ENCODE measurements at regions not wholly inside any gene's neighbourhood (a gene's known extent, or its start where the extent isn't known, plus 50 kb on each side); places are given as distances from the start of the nearest gene placed in this dataset.
"Not testable (repeated sequence)": the region's sequence is repeated elsewhere in the genome, so short reads cannot be mapped to it uniquely, and the experiment has no call there.

DNA sequence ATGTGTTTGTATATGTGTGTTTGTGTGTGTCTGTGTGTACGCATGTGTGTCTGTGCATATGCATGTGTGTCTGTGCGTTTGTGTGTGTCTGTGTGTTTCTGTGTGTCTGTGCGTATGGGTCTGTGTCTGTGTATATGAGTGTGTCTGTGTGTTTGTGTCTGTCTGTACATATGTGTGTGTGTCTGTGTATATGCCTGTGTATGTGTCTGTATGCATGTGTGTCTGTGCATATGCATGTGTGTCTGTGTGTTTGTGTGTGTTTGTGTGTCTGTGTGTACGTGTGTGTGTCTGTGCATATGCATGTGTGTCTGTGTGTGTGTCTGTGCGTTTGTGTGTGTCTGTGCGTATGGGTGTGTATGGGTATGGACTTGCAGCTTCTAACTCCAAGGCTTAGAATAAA, 174.0 kb upstream of the NOX3 start:
- H3K27ac Mint-ChIP-seq = no peak overlapping the region
- peaks cover 2% of the 10 kb centered on the region for H3K36me3 Mint-ChIP-seq
- peaks cover 3% of the 10 kb centered on the region for H3K27me3 Mint-ChIP-seq
- H3K4me1 Mint-ChIP-seq (ENCODE audit: low read depth) = no peaks in the 10 kb centered on the region
- H3K9me3 Mint-ChIP-seq (ENCODE audit: low read depth) = no peaks in the 10 kb centered on the region
- no peak overlapping the region for H3K4me3 Mint-ChIP-seq

DNA sequence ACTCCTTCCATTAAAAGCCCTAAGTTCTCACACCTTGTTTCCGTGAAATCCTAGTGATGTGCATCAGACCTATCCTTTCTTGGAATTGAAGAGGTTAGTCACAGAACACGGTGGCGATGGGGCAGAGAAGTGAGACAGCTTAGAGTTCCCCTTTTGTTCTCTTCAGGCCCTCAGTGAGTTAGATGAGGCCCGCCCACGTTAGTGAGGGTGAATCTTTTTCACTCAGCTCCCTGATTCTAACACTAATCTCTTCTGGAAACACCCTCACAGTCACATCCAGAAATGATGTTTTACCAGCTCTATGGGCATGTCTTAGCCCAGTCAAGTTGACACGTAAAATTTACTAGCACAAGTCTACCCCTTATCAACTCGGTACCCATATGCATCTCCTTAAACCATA, 172.7 kb upstream of the NOX3 start:
- Mint-ChIP-seq H3K9me3 (ENCODE audit: low read depth) (no peaks in the 10 kb centered on the region), H3K27me3 (peaks cover 3% of the 10 kb centered on the region), H3K4me1 (ENCODE audit: low read depth) (no peaks in the 10 kb centered on the region), H3K27ac (peak overlapping the region; percentile 68), H3K4me3 (no peak overlapping the region), H3K36me3 (peaks cover 2% of the 10 kb centered on the region)

DNA sequence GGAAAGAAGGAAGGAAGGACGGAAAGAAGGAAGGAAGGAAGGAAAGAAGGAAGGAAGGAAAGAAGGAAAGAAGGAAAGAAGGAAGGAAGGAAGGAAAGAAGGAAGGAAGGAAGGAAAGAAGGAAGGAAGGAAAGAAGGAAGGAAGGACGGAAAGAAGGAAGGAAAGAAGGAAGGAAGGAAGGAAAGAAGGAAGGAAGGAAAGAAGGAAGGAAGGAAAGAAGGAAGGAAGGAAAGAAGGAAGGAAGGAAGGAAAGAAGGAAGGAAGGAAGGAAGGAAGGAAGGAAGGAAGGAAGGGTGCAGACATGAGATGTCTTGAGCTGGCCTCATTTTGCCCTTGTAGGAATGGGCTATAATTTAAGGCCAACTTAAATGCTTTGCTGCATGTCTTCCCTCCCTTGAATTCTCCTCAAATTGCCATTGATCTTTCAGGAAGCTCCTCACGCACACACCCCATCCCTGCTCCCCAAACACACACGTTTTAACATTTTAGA, 172.1 kb upstream of the NOX3 start:
- H3K4me1 Mint-ChIP-seq (ENCODE audit: low read depth); H3K36me3 Mint-ChIP-seq; H3K27me3 Mint-ChIP-seq; H3K4me3 Mint-ChIP-seq; H3K9me3 Mint-ChIP-seq (ENCODE audit: low read depth): not testable (repeated sequence)
- H3K27ac Mint-ChIP-seq = peak overlapping the region; percentile 68

DNA sequence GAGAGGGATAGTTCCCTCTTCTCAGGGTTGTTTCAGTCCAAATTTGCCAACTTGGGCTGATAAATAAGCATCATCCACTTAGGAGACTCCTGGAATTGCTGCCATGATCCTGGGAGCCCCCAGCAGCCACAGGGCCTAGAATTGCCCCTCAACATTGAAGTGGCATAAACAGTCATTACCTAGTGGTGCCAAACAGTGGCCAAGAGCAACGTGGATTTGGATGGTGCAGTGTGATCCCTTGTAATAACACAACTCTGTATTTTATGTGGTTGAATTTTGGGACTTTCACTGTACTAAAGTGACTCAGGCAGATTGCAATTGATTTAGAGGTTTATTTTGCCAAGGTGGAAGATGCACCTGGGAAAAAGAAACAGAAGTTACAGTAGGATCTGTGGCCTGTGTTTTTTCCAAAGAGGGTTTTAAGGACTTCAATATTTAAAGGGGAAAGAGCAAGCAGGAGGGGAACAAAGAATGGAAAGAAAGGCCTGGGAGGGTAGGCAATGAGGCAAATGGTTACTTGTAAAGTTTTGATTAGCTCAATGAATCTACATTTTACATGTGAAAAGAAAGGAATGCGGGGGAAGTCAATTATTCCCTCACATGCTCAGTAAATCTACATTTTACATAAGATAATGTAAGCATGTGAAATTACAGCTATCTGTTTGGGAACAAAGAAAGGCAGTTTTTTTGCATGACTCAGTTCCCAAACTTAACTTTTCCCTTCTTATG, 168.0 kb upstream of the NOX3 start:
- Mint-ChIP-seq H3K4me1 (ENCODE audit: low read depth) (no peaks in the 10 kb centered on the region), H3K27me3 (peaks cover 3% of the 10 kb centered on the region), H3K27ac (no peak overlapping the region), H3K9me3 (ENCODE audit: low read depth) (no peaks in the 10 kb centered on the region), H3K36me3 (peaks cover 2% of the 10 kb centered on the region), H3K4me3 (no peak overlapping the region)

DNA sequence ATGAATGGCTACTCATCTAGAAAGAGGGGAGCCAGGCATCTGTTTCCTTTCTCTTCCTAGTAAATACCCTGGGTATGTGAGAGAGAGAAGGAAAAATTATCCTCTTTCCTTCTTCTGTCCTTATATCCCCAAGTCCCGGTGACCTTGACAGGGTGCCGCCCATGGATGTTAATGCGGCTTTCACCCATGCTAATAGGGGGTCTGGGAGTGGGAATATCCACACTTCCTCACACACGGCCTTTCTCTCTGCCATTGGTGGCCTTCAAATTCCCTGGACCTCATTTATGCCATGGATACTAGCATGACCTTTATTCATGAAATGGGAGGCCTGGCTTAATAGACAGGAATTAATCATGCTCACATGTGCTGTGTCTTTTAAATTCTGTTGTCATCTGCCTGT, 159.0 kb upstream of the NOX3 start:
- H3K9me3 Mint-ChIP-seq (ENCODE audit: low read depth) = peaks cover 9% of the 10 kb centered on the region

DNA sequence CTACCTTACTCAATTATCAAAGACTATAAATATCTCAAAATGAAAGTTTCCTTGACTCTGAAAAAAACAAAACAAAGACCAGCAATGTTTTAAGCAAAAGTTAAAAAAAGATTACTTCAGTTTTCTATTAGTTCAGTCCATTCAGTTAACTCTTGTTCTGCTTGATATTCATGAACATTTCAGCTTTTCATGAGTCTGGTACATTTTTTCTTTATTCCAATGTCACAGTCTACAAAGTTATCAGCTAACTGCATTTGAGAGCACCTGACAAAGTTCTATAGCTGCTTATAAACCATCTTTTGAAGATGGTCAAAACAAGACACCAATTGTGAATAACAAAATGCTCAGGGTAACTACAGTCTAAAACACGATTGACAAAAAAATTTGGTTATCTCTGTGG, 156.1 kb upstream of the NOX3 start:
- Mint-ChIP-seq H3K4me1 (ENCODE audit: low read depth) (no peaks in the 10 kb centered on the region), H3K27ac (no peak overlapping the region), H3K27me3 (no peaks in the 10 kb centered on the region), H3K9me3 (ENCODE audit: low read depth) (peaks cover 9% of the 10 kb centered on the region), H3K36me3 (no peaks in the 10 kb centered on the region), H3K4me3 (no peak overlapping the region)

More for the DNA sequence above, 159.0 kb upstream of the NOX3 start:
- no peaks in the 10 kb centered on the region for H3K27me3 Mint-ChIP-seq
- H3K4me3 Mint-ChIP-seq = no peak overlapping the region
- H3K4me1 Mint-ChIP-seq (ENCODE audit: low read depth) = no peaks in the 10 kb centered on the region
- no peaks in the 10 kb centered on the region for H3K36me3 Mint-ChIP-seq
- no peak overlapping the region for H3K27ac Mint-ChIP-seq

DNA sequence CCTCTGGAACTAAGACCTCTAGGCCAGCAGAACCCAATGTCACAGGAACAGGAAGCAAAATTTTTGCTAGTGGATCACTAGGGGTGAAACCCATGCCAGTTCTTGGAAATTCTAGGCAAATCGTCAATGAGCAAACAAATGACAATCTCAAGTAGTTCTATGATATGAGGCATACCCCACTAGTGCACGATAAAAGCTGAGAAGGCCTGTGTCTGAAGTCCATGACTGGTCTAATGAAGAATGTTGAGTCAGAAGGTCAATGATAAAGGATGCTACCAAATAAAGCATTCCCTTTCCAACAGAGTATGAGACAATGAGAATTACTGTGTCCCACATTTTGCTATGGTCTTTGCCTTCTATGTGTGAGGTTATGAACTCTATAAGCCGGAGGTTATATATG, 149.4 kb upstream of the NOX3 start:
- Mint-ChIP-seq H3K9me3 (ENCODE audit: low read depth) (no peaks in the 10 kb centered on the region), H3K36me3 (no peaks in the 10 kb centered on the region), H3K27ac (no peak overlapping the region), H3K4me3 (no peak overlapping the region), H3K4me1 (ENCODE audit: low read depth) (no peaks in the 10 kb centered on the region), H3K27me3 (no peaks in the 10 kb centered on the region)

DNA sequence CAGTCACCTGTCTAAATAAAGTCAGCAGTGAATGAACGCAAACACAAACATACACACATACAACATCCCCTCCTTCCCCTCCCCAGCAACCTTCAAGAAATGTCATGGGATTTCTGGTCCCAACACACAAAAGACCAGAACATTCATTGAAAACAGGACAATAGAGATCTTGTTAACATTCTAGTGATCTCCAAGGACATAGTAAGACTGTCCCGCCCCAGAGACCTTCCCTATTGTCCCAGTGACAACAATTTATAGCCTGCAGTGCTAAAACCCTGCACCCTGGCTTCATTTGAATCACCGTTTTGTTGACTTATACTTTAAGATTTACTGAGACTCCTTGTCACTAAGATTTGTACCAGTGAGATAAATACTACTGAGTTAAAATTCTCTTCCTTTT, 143.9 kb upstream of the NOX3 start:
- Mint-ChIP-seq H3K36me3 (no peaks in the 10 kb centered on the region), H3K9me3 (ENCODE audit: low read depth) (no peaks in the 10 kb centered on the region), H3K27me3 (no peaks in the 10 kb centered on the region), H3K27ac (no peak overlapping the region), H3K4me1 (ENCODE audit: low read depth) (no peaks in the 10 kb centered on the region), H3K4me3 (no peak overlapping the region)

DNA sequence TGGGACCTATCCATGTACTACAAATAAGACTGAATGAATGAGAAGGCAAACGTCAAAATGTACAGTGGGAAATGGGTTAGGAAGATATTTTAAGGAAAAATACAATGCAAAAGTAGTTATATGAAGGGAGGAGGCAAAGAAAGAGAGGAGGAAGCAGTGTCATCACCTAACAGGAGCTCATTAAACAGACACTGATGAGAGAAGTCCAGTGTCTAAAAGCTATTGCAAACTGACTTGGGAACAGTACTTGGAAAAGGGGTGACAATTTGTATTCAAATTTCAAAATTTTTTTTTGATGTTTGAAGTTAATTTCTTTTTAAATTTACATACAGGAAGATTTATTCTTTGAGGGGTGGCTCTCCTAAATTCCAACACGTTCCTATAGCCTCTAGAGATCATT, 143.5 kb upstream of the NOX3 start:
- H3K27ac Mint-ChIP-seq = no peak overlapping the region
- H3K27me3 Mint-ChIP-seq = no peaks in the 10 kb centered on the region
- H3K4me3 Mint-ChIP-seq = no peak overlapping the region
- no peaks in the 10 kb centered on the region for H3K9me3 Mint-ChIP-seq (ENCODE audit: low read depth)
- no peaks in the 10 kb centered on the region for H3K36me3 Mint-ChIP-seq
- H3K4me1 Mint-ChIP-seq (ENCODE audit: low read depth) = no peaks in the 10 kb centered on the region

DNA sequence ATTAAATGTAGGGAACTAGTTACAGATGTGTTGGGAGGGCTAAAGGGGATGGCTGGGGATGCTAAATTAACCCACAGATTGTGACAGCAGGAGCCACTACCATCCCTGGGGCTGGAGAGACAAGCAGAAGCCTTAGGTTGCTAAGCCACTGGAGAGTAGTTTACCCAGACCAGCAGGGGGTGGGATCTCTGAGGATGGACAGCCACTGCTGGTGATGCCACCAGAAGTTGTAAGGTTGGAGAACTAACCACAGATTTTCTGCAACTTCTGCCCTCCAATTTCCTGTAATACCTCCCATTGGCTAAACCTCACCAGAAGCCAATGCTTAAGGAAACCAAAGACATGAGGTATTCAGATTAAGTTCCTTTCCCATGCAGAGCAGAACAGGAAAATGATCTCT, 139.6 kb upstream of the NOX3 start:
- H3K27me3 Mint-ChIP-seq = no peaks in the 10 kb centered on the region
- no peaks in the 10 kb centered on the region for H3K4me1 Mint-ChIP-seq (ENCODE audit: low read depth)
- no peaks in the 10 kb centered on the region for H3K9me3 Mint-ChIP-seq (ENCODE audit: low read depth)

DNA sequence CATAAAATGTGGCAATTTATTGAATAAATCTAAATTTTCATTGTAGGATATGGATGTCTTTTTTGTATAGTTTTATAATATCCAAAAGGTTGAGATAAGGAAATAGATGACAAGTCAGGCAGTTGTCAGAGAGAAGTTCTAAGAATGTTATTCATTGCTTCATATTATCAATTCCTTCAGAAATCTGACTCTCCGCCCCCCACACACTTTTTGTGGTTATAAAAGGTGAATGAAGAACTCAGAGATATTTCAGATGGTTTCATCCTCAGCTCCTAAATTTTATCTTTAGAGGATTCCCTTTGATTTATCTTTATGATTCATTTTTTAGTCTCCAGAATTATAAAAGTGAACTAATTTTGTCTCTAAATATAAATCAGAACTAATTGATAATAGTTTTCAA, 136.1 kb upstream of the NOX3 start:
- H3K4me1 Mint-ChIP-seq (ENCODE audit: low read depth) = no peaks in the 10 kb centered on the region
- peaks cover 1% of the 10 kb centered on the region for H3K27me3 Mint-ChIP-seq
- H3K4me3 Mint-ChIP-seq = no peak overlapping the region
- H3K36me3 Mint-ChIP-seq = no peaks in the 10 kb centered on the region
- H3K9me3 Mint-ChIP-seq (ENCODE audit: low read depth) = peaks cover 6% of the 10 kb centered on the region
- no peak overlapping the region for H3K27ac Mint-ChIP-seq

More for the DNA sequence above, 139.6 kb upstream of the NOX3 start:
- Mint-ChIP-seq H3K4me3 (no peak overlapping the region), H3K27ac (no peak overlapping the region), H3K36me3 (no peaks in the 10 kb centered on the region)

DNA sequence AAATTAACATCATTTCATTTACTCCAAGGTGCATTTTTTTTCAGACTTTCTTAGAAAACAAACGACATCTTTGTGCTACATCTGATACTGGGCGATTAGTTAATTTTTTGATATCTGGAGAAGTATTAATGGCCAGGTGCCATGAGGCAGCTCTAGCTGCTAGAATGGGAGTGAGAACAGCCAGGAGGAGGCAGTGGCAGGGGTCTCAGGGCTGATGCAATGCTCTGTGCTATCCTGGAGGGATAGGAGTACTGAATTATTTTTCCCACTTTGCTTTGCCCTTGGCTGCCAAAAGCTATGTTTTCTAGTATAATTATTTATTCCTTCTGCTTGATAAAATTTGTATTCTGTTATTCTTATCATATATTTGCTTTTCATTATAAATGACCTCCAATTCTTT, 133.6 kb upstream of the NOX3 start:
- Mint-ChIP-seq H3K27ac (no peak overlapping the region), H3K9me3 (ENCODE audit: low read depth) (peaks cover 6% of the 10 kb centered on the region), H3K36me3 (no peaks in the 10 kb centered on the region), H3K4me3 (no peak overlapping the region), H3K27me3 (peaks cover 1% of the 10 kb centered on the region), H3K4me1 (ENCODE audit: low read depth) (no peaks in the 10 kb centered on the region)

DNA sequence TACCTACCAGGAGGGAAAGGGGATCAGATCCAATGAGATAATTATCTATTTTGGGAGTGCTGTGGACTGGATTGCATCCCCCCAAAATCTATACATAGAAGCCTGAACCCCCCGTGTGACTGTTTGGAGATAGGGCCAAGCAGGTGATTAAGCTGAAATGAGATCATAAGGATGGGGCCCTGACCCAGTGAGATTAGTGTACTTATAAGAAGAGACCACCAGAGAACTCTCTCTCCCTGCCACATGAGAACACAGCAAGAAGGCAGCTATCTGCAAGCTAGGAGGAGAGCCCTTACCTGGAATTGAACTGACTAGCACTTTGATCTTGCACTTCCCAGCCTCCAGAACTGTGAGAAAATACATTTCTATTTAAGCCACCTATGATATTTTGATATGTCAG, 132.2 kb upstream of the NOX3 start:
- H3K9me3 Mint-ChIP-seq (ENCODE audit: low read depth) = peaks cover 6% of the 10 kb centered on the region
- H3K4me3 Mint-ChIP-seq = no peak overlapping the region
- no peak overlapping the region for H3K27ac Mint-ChIP-seq
- peaks cover 1% of the 10 kb centered on the region for H3K27me3 Mint-ChIP-seq
- H3K36me3 Mint-ChIP-seq = no peaks in the 10 kb centered on the region
- H3K4me1 Mint-ChIP-seq (ENCODE audit: low read depth) = no peaks in the 10 kb centered on the region

DNA sequence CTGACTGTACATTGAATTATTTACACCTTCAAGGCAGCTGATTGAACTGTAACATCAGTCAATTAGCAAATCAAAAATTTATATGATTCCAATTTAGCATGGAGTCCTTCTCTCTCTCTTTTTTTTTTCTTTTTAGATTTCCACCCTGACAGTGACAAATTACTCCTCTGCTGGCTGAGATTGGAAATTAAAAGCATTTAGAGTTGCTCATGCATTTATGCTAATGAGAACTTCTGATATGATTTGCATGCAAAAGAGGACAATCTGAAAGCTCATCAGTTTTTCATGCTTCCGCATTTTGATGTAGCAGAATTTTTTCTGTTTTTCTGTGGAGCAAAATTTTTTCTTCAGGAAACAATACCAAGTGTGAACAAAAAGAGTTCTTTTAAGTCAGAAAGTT, 130.5 kb upstream of the NOX3 start:
- Mint-ChIP-seq H3K36me3 (no peaks in the 10 kb centered on the region), H3K27ac (no peak overlapping the region), H3K27me3 (peaks cover 1% of the 10 kb centered on the region), H3K4me3 (no peak overlapping the region), H3K4me1 (ENCODE audit: low read depth) (no peaks in the 10 kb centered on the region), H3K9me3 (ENCODE audit: low read depth) (peaks cover 6% of the 10 kb centered on the region)

DNA sequence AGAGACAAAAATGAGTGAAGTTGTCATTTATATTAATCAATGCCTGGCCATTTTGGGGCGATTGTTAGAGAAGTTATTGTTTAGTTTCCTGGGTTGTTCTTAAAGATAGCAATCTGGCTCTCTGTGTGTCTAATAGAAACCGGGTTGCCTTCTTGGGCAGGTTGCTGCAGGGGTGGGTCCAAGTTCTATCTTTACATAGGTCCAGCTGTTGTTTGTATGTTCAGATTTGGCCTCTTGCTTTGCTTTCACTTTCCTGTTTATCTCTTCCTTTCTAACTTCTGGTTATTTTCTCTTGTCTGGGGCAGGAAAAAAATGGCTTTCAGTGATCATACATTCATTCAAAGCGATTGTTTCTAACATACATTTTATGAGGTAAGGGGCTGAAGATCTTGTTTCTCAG, 128.4 kb upstream of the NOX3 start:
- H3K4me3 Mint-ChIP-seq = no peak overlapping the region

More for the DNA sequence above, 128.4 kb upstream of the NOX3 start:
- Mint-ChIP-seq H3K27ac (no peak overlapping the region), H3K4me1 (ENCODE audit: low read depth) (no peaks in the 10 kb centered on the region), H3K36me3 (no peaks in the 10 kb centered on the region), H3K27me3 (no peaks in the 10 kb centered on the region), H3K9me3 (ENCODE audit: low read depth) (peaks cover 6% of the 10 kb centered on the region)

Measured in activated naive CD8-positive, alpha-beta T cell (primary cell).